ENCODE measurements at regions not wholly inside any gene's neighbourhood (a gene's known extent, or its start where the extent isn't known, plus 50 kb on each side); places are given as distances from the start of the nearest gene placed in this dataset.
A peak's percentile ranks its signal among the peaks of the same experiment; 100 is the strongest.

GRCh38 chr2:120602251-120602650 lies 133.4 kb upstream of the GLI2 start:
- no peak overlapping the region for H3K4me3 Mint-ChIP-seq
- ATAC-seq (replicated peaks; ENCODE audit: extremely low read depth, poor library complexity, severe bottlenecking) (no peak), DNase-seq (ENCODE audit: low spot score in 2 of 2) (no peak)
- H3K36me3 Mint-ChIP-seq (ENCODE audit: insufficient read depth): no peaks in the 10 kb centered on the region
- no peaks in the 10 kb centered on the region for H3K9me3 Mint-ChIP-seq
- peaks cover 31% of the 10 kb centered on the region for H3K27me3 Mint-ChIP-seq
- H3K4me1 Mint-ChIP-seq: no peaks in the 10 kb centered on the region
- H3K27ac Mint-ChIP-seq (ENCODE audit: low read depth): no peak overlapping the region

GRCh38 chr2:120604767-120605166 lies 130.9 kb upstream of the GLI2 start:
- H3K27ac Mint-ChIP-seq (ENCODE audit: low read depth): no peak overlapping the region
- no peaks in the 10 kb centered on the region for H3K4me1 Mint-ChIP-seq
- DNase-seq (ENCODE audit: low spot score in 2 of 2): no peak
- no peak for ATAC-seq (replicated peaks; ENCODE audit: extremely low read depth, poor library complexity, severe bottlenecking)
- H3K36me3 Mint-ChIP-seq (ENCODE audit: insufficient read depth): no peaks in the 10 kb centered on the region
- no peaks in the 10 kb centered on the region for H3K9me3 Mint-ChIP-seq
- H3K4me3 Mint-ChIP-seq: no peak overlapping the region
- H3K27me3 Mint-ChIP-seq: peaks cover 31% of the 10 kb centered on the region

- no peak for ATAC-seq (replicated peaks; ENCODE audit: extremely low read depth, poor library complexity, severe bottlenecking)
- DNase-seq (ENCODE audit: low spot score in 2 of 2): no peak
- Mint-ChIP-seq H3K4me3 (no peak overlapping the region), H3K27me3 (peaks cover 31% of the 10 kb centered on the region), H3K36me3 (ENCODE audit: insufficient read depth) (no peaks in the 10 kb centered on the region), H3K27ac (ENCODE audit: low read depth) (no peak overlapping the region), H3K4me1 (no peaks in the 10 kb centered on the region), H3K9me3 (no peaks in the 10 kb centered on the region)
Observed at GRCh38 chr2:120605231-120605935, 130.3 kb upstream of the GLI2 start.

- Mint-ChIP-seq H3K9me3 (no peaks in the 10 kb centered on the region), H3K4me3 (no peak overlapping the region), H3K4me1 (no peaks in the 10 kb centered on the region), H3K27ac (ENCODE audit: low read depth) (no peak overlapping the region), H3K36me3 (ENCODE audit: insufficient read depth) (no peaks in the 10 kb centered on the region), H3K27me3 (peaks cover 31% of the 10 kb centered on the region)
- DNase-seq (ENCODE audit: low spot score in 2 of 2) (no peak), ATAC-seq (replicated peaks; ENCODE audit: extremely low read depth, poor library complexity, severe bottlenecking) (no peak)
Observed at GRCh38 chr2:120606280-120606679, 129.4 kb upstream of the GLI2 start.

GRCh38 chr2:120606931-120607330 lies 128.7 kb upstream of the GLI2 start:
- Mint-ChIP-seq H3K4me1 (no peaks in the 10 kb centered on the region), H3K27ac (ENCODE audit: low read depth) (no peak overlapping the region), H3K36me3 (ENCODE audit: insufficient read depth) (no peaks in the 10 kb centered on the region), H3K4me3 (no peak overlapping the region), H3K27me3 (peaks cover 35% of the 10 kb centered on the region), H3K9me3 (no peaks in the 10 kb centered on the region)
- DNase-seq (ENCODE audit: low spot score in 2 of 2) (no peak), ATAC-seq (replicated peaks; ENCODE audit: extremely low read depth, poor library complexity, severe bottlenecking) (no peak)

GRCh38 chr2:120607506-120607905 lies 128.2 kb upstream of the GLI2 start:
- ATAC-seq (replicated peaks; ENCODE audit: extremely low read depth, poor library complexity, severe bottlenecking): no peak
- Mint-ChIP-seq H3K36me3 (ENCODE audit: insufficient read depth) (no peaks in the 10 kb centered on the region), H3K4me3 (no peak overlapping the region), H3K27me3 (peaks cover 41% of the 10 kb centered on the region), H3K27ac (ENCODE audit: low read depth) (no peak overlapping the region), H3K9me3 (no peaks in the 10 kb centered on the region), H3K4me1 (no peaks in the 10 kb centered on the region)
- no peak for DNase-seq (ENCODE audit: low spot score in 2 of 2)

- DNase-seq (ENCODE audit: low spot score in 2 of 2): no peak
- no peak overlapping the region for H3K27ac Mint-ChIP-seq (ENCODE audit: low read depth)
- no peak for ATAC-seq (replicated peaks; ENCODE audit: extremely low read depth, poor library complexity, severe bottlenecking)
- H3K9me3 Mint-ChIP-seq: no peaks in the 10 kb centered on the region
- peaks cover 46% of the 10 kb centered on the region for H3K27me3 Mint-ChIP-seq
- H3K4me3 Mint-ChIP-seq: no peak overlapping the region
- no peaks in the 10 kb centered on the region for H3K4me1 Mint-ChIP-seq
- no peaks in the 10 kb centered on the region for H3K36me3 Mint-ChIP-seq (ENCODE audit: insufficient read depth)
Observed at GRCh38 chr2:120607996-120608395, 127.7 kb upstream of the GLI2 start.

GRCh38 chr2:120609826-120610395 lies 125.8 kb upstream of the GLI2 start:
- Mint-ChIP-seq H3K27ac (ENCODE audit: low read depth) (no peak overlapping the region), H3K9me3 (no peaks in the 10 kb centered on the region), H3K27me3 (peaks cover 47% of the 10 kb centered on the region), H3K4me3 (no peak overlapping the region), H3K4me1 (no peaks in the 10 kb centered on the region), H3K36me3 (ENCODE audit: insufficient read depth) (no peaks in the 10 kb centered on the region)
- ATAC-seq (replicated peaks; ENCODE audit: extremely low read depth, poor library complexity, severe bottlenecking): no peak
- DNase-seq (ENCODE audit: low spot score in 2 of 2): no peak

GRCh38 chr2:120611016-120611415 lies 124.7 kb upstream of the GLI2 start:
- Mint-ChIP-seq H3K27ac (ENCODE audit: low read depth) (no peak overlapping the region), H3K4me3 (no peak overlapping the region), H3K9me3 (no peaks in the 10 kb centered on the region), H3K36me3 (ENCODE audit: insufficient read depth) (no peaks in the 10 kb centered on the region), H3K27me3 (peaks cover 40% of the 10 kb centered on the region), H3K4me1 (no peaks in the 10 kb centered on the region)
- ATAC-seq (replicated peaks; ENCODE audit: extremely low read depth, poor library complexity, severe bottlenecking): no peak
- no peak for DNase-seq (ENCODE audit: low spot score in 2 of 2)

GRCh38 chr2:120611961-120612360 lies 123.7 kb upstream of the GLI2 start:
- H3K36me3 Mint-ChIP-seq (ENCODE audit: insufficient read depth): no peaks in the 10 kb centered on the region

GRCh38 chr2:120612471-120612870 lies 123.2 kb upstream of the GLI2 start:
- Mint-ChIP-seq H3K36me3 (ENCODE audit: insufficient read depth) (no peaks in the 10 kb centered on the region), H3K27ac (ENCODE audit: low read depth) (no peak overlapping the region), H3K9me3 (no peaks in the 10 kb centered on the region), H3K4me1 (no peaks in the 10 kb centered on the region), H3K27me3 (peaks cover 37% of the 10 kb centered on the region), H3K4me3 (no peak overlapping the region)
- DNase-seq (ENCODE audit: low spot score in 2 of 2) (no peak), ATAC-seq (replicated peaks; ENCODE audit: extremely low read depth, poor library complexity, severe bottlenecking) (no peak)

More at GRCh38 chr2:120611961-120612360, 123.7 kb upstream of the GLI2 start:
- ATAC-seq (replicated peaks; ENCODE audit: extremely low read depth, poor library complexity, severe bottlenecking): no peak
- H3K9me3 Mint-ChIP-seq: no peaks in the 10 kb centered on the region
- peak overlapping the region; percentile 13 for H3K27ac Mint-ChIP-seq (ENCODE audit: low read depth)
- peaks cover 37% of the 10 kb centered on the region for H3K27me3 Mint-ChIP-seq
- H3K4me1 Mint-ChIP-seq: no peaks in the 10 kb centered on the region
- DNase-seq (ENCODE audit: low spot score in 2 of 2): no peak
- no peak overlapping the region for H3K4me3 Mint-ChIP-seq

- no peak for DNase-seq (ENCODE audit: low spot score in 2 of 2)
- Mint-ChIP-seq H3K27ac (ENCODE audit: low read depth) (no peak overlapping the region), H3K4me3 (no peak overlapping the region), H3K27me3 (peaks cover 37% of the 10 kb centered on the region), H3K9me3 (no peaks in the 10 kb centered on the region), H3K4me1 (no peaks in the 10 kb centered on the region), H3K36me3 (ENCODE audit: insufficient read depth) (no peaks in the 10 kb centered on the region)
- no peak for ATAC-seq (replicated peaks; ENCODE audit: extremely low read depth, poor library complexity, severe bottlenecking)
Observed at GRCh38 chr2:120612931-120613330, 122.7 kb upstream of the GLI2 start.

- Mint-ChIP-seq H3K4me1 (no peaks in the 10 kb centered on the region), H3K4me3 (no peak overlapping the region), H3K27ac (ENCODE audit: low read depth) (no peak overlapping the region), H3K9me3 (no peaks in the 10 kb centered on the region), H3K27me3 (peaks cover 37% of the 10 kb centered on the region), H3K36me3 (ENCODE audit: insufficient read depth) (no peaks in the 10 kb centered on the region)
- DNase-seq (ENCODE audit: low spot score in 2 of 2): no peak
- no peak for ATAC-seq (replicated peaks; ENCODE audit: extremely low read depth, poor library complexity, severe bottlenecking)
Observed at GRCh38 chr2:120613742-120614571, 121.7 kb upstream of the GLI2 start.
